Activated CD4-positive, alpha-beta T cell treated with anti-CD3 and anti-CD28 coated beads, Interleukin-2, Interleukin-4, amounts not matched to agents 100 ng/mL and 50 ng/mL, durations not matched to agents 16 hours and 8 hours (primary cell): ENCODE measurements at regions not wholly inside any gene's neighbourhood (a gene's known extent, or its start where the extent isn't known, plus 50 kb on each side); places are given as distances from the start of the nearest gene placed in this dataset.

Experiments used
- DNase-seq: peaks from one replicate; pipeline ENCODE4 v3.0.0-alpha.2; 2020; ENCODE audit warnings: low spot score

DNA sequence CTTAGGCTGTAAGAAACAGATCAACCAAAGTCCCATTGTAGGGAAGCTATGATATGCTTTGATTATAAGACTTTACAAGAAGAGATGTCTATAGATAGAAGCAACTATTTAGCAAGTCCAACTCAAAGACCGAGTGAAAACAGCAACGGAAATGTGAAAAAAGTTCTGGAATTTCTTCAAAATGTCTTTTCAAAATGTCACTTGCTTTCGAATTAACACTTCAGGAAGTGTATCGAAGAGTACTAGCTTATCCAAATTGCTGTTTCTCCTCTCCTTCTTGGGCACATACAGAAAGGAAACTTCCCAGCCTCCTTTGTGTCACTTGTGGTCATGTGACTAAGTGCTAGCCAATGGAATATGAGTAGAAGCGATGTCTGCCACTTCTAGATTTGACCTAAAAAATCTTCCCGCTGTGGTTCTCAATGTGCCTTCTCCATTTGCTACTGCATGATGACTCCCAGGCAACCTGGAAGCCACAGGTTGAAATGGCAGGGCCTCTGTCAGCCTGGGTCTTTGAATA is 89.9 kb downstream of the TSEN15 start:
- DNase-seq = no peak

DNA sequence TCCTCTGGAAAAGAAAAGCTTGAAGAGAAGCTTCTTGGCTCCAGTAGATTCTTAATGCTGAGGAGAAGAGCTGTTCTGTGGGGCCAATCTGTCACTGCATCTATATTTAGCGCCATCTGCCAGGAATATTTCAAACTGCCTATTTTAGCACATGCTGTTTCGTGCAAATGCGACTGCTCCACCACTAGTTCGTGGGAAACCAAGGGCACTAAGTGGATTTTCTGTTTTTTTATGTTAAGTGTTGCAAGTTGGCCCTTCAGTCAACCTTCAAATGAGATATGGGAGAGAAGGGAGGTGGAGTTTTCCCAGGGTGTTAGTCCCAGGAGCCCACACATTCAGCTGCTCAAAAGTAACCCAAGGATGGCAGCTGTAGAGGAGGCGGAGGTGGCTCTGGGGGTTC is 91.9 kb downstream of the TSEN15 start:
- no peak for DNase-seq

DNA sequence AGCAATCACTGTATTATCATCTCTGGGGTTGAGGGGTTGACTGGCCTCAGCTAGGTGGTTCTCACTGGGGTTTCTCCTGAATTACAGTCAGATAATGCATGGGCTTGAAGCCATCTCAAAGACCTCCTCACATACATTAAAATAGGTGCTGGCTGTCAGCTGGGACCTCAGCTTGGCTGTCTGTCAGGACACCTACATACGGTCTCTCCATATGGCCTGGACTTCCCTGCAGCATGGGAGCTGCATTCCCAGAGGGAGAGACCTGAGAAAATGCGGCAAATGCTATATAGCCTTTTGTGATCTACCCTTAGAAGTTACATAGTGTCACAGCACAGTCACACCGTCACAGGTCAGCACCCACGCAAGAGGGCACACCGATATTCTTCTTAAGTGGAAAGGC is 93.6 kb downstream of the TSEN15 start:
- DNase-seq = no peak

GRCh38 chr1:184146202-184146601 is 94.7 kb downstream of the TSEN15 start:
- DNase-seq = no peak

DNA sequence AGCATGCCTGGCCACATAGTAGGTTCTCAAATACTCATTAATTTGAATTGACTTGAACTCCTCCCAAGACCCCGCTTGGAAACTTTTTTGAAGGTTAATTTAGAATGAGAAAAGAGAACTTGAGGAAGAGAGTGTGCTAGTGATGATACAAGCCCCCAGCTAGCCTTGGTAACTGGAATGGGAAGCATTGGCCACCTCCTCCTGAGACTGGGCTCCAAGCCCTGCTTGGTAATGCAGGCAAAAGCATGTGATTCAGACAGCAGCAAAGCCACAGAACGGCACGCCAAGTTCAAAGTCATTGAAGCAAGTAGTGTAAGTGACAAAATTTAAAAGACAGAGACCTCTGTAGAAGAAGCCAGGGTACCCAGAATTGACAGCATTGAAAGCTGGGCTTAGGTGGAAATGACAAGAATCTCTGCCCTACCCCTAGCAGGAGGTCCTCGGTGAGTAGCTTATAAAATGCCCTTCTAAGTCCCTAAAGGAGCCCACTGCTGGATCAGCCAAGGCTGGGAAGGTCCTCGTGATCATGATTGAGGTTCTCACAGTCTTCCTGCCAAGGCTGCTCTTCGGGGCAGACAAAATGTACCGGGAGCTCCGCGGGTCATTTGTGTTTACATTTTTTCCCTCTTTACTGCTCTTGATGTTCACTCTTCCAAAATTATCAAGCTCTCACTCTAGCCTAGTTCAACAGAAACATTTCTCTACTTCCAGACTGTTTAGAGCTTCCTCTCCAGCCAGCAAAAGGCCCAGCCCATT is 99.4 kb downstream of the TSEN15 start:
- no peak for DNase-seq

GRCh38 chr1:184152434-184152898 is 100.9 kb downstream of the TSEN15 start:
- DNase-seq = no peak

DNA sequence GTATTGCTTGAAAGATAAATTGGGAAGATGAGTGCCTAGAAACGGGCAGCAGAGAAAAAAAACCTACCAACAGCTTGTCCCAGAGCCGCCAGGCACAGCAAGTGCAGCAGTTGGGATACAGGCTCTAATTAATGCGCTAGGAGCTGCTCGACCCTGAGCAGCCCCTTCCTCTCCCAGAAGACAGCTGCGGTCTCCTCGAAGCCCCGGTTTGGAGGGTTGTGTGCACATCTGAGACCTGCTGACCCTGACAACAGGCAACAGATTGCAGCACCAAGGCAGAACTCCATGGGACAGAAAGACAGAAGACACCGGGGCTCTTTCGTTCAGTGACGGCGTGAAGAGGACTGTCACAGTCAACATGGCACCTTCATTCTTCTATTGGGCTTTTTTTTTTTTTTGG is 101.4 kb downstream of the TSEN15 start:
- DNase-seq = no peak

DNA sequence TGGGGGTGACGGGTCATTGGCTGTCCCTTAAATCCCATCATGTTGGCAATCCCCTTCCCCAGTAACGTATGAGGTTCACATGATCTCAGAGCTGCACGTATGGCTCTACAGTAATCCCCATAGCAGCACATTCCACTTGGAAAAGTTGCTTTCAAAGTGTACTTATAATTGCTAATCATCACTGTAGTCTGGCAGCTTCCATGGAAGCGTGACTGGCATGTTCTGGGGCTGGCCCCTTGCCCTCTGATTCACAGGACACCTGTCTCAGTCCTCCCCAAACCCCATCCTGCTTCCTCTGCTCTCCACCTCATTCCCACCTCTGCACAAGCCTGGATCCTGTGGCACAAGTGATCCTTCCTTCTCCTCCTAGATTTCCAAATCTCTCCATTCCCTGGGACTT is 102.2 kb downstream of the TSEN15 start:
- DNase-seq = no peak

DNA sequence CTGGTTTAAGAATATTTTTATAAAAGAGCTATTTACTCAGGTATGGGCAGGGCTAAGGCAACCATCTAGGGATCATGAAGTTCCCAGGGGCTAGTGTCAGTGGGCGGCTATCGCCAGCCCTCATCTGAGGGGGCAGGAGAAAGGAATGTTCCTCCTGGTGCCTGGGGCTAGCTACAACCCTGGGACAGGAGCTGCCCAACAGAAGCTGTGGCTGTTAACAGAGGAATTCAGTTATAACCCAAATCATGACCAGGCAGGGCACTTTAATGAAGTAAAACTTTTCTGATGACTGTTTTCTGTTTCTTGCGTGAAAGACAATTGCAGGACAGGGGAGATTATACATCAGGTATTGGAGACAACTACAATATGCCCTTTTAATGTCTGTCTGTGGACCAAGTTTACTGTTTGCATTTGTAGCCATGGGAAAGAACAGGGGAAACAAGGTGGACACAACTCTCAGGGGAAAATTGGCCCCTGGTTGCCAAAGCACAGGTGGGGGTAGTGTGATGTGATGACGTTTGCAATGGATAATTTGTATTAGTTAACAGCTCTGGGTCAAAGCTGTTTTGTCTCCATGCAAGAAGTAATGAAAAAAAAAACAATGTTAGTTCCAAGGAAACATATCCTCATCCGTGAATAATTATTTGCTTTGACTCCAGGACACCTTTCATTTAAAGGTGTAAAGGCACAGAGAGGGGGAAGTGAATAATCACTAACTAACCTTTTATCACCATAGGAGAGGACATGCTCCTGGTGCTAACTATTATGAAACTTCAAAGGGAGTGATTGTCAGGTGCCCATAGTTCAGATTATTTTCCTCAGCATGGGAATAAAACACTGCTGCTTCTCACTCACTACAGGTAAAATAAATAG is 105.2 kb downstream of the TSEN15 start:
- DNase-seq = no peak

DNA sequence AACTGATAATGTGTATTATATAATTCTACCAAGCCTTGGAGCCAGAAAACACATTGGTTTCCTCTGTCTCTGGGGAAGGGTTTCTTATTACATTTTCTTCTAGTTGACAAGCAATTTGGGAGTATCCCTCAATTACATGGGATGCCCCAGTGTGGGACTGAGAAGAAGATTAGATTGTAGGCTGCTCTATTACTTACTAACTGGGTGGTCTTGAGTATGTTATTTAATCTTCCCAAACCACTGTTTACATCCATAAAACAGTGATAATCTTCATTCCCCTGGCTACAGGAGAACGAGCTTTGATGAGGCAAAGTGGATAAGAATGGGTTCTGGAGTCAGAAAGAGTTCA is 105.8 kb downstream of the TSEN15 start:
- no peak for DNase-seq

DNA sequence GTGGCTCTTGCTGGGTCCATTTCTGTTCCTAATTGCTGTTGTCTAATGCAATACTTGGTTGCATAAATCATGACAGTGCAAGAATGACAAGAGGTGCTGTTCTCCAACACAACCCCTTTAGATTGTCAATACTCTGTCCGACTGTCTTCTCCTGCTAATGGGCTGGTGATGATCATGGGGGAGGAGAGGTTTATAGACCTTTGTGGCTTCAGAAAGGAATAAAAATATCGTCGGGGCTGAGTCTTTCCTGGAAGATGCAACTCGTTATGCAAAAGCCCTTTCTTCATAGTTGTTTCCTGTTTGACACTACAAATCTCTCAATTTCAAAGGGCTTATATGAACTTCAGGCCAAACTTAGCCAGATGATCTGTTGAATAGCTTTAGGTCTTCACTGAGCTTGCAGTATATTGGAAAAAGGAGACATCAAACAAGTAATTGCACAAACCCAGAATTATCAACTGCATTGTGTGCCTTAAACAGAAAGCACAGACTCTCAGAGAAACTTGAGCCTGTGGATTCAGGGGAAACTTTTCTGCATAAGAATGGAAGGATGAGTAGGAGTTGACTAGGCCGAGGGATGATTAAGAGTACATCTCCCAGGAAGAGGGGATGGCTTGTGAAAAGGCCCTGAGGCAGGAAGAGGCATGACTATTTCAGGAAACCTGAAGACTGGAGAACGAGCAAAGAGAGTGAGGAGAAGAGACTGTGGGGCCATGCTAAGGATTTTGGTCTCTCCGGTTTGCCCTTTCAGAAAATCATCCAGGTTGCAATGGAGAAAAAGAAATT is 107.6 kb downstream of the TSEN15 start:
- peak; percentile 40 for DNase-seq

DNA sequence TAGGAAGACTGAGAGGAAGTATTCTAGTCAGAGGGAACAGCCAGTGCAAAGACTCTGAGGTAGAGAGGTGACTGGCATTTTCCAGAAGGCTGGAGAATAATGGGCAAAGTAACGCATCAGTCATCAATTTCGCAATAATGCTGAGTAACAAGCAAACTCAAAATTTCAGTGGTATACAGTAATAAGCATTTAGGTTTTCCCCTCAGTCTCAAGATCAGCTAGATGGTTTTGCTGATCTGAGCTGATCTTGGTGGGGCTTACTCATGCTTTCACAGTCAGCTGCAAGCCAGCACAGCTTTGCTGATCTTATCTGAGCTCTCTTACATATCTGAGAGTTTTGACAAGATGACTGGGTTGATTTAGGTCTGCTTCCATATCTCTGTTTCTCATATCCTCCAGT is 108.7 kb downstream of the TSEN15 start:
- DNase-seq = peak; percentile 94

GRCh38 chr1:184161071-184161698 is 109.7 kb downstream of the TSEN15 start:
- peak; percentile 90 for DNase-seq

- DNase-seq = no peak
Measured at GRCh38 chr1:184162281-184162680, 110.8 kb downstream of the TSEN15 start.

GRCh38 chr1:184163674-184164465 is 112.3 kb downstream of the TSEN15 start:
- peak; percentile 80 for DNase-seq

DNA sequence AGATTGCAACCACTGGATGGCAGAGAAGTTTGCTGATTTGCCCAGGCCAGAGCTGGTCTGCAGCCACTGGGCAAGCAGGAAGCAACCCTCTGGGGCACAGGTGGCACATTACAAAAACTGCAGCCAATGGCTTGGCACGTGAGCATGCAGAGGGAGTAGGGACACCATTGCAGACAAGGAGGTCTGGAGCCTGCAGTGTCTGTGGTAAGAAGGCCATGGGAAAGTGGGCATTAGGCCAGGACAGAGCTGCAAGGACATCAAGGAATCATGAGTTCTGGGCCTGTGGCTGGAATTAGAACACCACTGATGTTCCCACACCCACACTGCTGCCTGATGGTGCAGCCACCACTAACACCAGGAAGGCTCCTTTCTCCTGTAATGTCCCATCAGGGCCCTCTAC is 113.0 kb downstream of the TSEN15 start:
- DNase-seq = no peak

DNA sequence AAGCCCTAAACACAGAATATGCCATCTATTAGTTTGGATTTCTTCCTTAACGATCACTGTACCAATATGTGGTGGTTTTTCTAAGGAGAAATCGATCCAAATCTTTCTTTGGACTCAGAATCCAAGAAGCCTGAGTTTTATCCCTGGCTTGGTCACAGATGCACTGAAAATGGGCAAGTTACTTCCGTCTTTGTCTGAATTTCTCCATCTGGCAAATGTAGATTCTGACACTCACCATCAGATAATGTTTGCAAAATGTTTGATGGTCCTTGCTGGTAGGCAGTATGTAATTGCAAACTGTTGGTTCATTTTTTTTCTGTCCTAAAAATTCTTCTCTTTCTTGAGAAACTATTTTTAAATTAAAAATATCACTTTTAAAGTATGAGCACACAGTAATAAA is 115.0 kb downstream of the TSEN15 start:
- no peak for DNase-seq

- no peak for DNase-seq
Measured at GRCh38 chr1:184167352-184167751, 115.8 kb downstream of the TSEN15 start.

DNA sequence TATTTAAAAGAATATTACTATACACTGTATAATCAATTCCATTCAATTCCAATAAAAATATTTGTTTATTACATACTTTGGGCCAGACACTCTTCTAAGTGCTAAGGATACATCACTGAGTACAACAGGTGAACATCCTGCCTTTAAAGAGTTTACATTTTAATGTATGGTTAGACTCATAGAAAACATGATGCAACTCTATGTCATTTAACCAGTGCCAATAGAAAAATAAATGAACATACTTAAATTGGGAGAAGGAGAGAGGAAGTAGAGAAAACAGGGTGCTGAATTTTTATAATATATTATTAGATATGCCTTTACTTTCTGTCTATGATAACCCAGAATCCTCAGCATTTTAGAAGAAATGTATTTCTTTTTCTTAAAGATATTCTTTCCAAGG is 119.2 kb downstream of the TSEN15 start:
- no peak for DNase-seq

DNA sequence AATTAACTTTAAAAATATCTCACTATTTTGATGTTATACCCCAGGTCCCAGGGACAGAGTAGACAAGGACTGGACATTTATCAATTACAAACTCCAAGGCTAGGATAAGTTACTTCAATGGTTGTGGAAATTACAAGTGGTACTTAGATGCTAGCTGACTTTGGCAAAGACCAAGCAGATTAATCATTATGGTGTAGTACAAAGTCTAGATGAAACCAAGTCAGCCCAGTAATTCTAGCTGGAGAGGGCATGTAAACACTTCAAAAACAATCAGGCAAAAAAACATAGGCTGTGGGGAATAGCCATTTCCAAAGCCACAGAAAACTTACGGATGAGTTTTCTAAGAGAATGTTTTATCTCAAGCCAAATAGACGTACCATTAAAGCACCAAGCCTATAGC is 124.5 kb downstream of the TSEN15 start:
- no peak for DNase-seq

- DNase-seq = no peak
Measured at GRCh38 chr1:184181044-184181443, 129.5 kb downstream of the TSEN15 start.
